ENCODE measurements at regions not wholly inside any gene's neighbourhood (a gene's known extent, or its start where the extent isn't known, plus 50 kb on each side); places are given as distances from the start of the nearest gene placed in this dataset.
"Not testable (repeated sequence)": the region's sequence is repeated elsewhere in the genome, so short reads cannot be mapped to it uniquely, and the experiment has no call there.

- Histone ChIP-seq H3K27me3 (ENCODE audit: insufficient read depth, low read length) (no peaks in the 10 kb centered on the region), H3K23me2 (ENCODE audit: insufficient read length, low read depth, low read length, poor library complexity, severe bottlenecking) (no peaks in the 10 kb centered on the region), H2BK5ac (ENCODE audit: insufficient read length, low read length) (no peak overlapping the region), H3T11ph (ENCODE audit: low read length) (no peak overlapping the region), H3K14ac (ENCODE audit: insufficient read depth, low read length) (no peak overlapping the region), H2BK12ac (ENCODE audit: insufficient read length, low read depth, low read length) (no peak overlapping the region), H3K23ac (ENCODE audit: insufficient read length, low read depth, low read length) (no peak overlapping the region), H3K56ac (ENCODE audit: insufficient read length, low read depth, low read length) (no peak overlapping the region), H3K27ac (ENCODE audit: insufficient read length, low read depth, low read length) (no peak overlapping the region), H2AFZ (ENCODE audit: low read length) (no peak overlapping the region), H3K4me2 (ENCODE audit: insufficient read depth, insufficient read length, low read length) (no peak overlapping the region), H4K8ac (replicated peaks; ENCODE audit: insufficient read length, low read depth, low read length) (no peak overlapping the region), H4K20me1 (ENCODE audit: control insufficient read depth, insufficient read depth, insufficient read length) (no peaks in the 10 kb centered on the region), H3K9ac (ENCODE audit: extremely low read depth, insufficient read length, low read length) (no peak overlapping the region), H3K79me1 (ENCODE audit: insufficient read depth, low read depth, low read length, poor library complexity, severe bottlenecking) (no peaks in the 10 kb centered on the region), H3K9me3 (ENCODE audit: control insufficient read depth, low read depth, low read length) (no peaks in the 10 kb centered on the region), H2BK20ac (ENCODE audit: low read depth, low read length, poor library complexity, severe bottlenecking) (no peak overlapping the region), H4K5ac (ENCODE audit: insufficient read length, low read depth, low read length) (no peak overlapping the region), H2BK120ac (ENCODE audit: low read depth, low read length, poor library complexity, severe bottlenecking) (no peak overlapping the region), H3K18ac (ENCODE audit: insufficient read length, low read depth, low read length) (no peak overlapping the region), H2AK5ac (ENCODE audit: insufficient read length, low read length) (no peak overlapping the region), H3K79me2 (ENCODE audit: insufficient read depth, low read length) (no peaks in the 10 kb centered on the region), H4K91ac (ENCODE audit: insufficient read length, low read depth, low read length) (no peak overlapping the region), H3K4ac (ENCODE audit: low read depth, low read length) (no peak overlapping the region), H3K4me1 (ENCODE audit: insufficient read depth, low read length) (no peaks in the 10 kb centered on the region), H2BK15ac (ENCODE audit: low read depth, low read length) (no peak overlapping the region)
- H3K4me1 Mint-ChIP-seq: peaks cover 24 to 28% of the 10 kb centered on the region in 2 experiments
- no peak for DNase-seq
- no peaks in the 10 kb centered on the region for H3K27me3 Mint-ChIP-seq (ENCODE audit: low read depth)
- H3K4me3 Mint-ChIP-seq: no peak overlapping the region
- no peaks in the 10 kb centered on the region; a peak in 2 of 5 replicates for H3K9me3 Mint-ChIP-seq
- no peak overlapping the region for H3K27ac Mint-ChIP-seq
- H3K36me3 Mint-ChIP-seq (ENCODE audit: insufficient read depth in 1 of 3, low read depth in 3 of 3): no peaks in the 10 kb centered on the region
- WGBS (ENCODE audit: extremely low coverage, insufficient read length, low lambda C conversion rate): no CpG with 5 or more reads among the region's 3 CpGs
- no peak for TF ChIP-seq CTCF (conservative IDR thresholded peaks at IDR 0.05)
Observed at GRCh38 chr6:117008618-117009017, 131.6 kb downstream of the RFX6 start.

GRCh38 chr6:117014641-117015473 is 137.8 kb downstream of the RFX6 start:
- H3K4me1 ChIP-seq (ENCODE audit: insufficient read depth, low read length): not testable (repeated sequence)

More at GRCh38 chr6:117014641-117015473, 137.8 kb downstream of the RFX6 start:
- not testable (repeated sequence) for H3K79me2 ChIP-seq (ENCODE audit: insufficient read depth, low read length); H3K27me3 Mint-ChIP-seq (ENCODE audit: low read depth); H3K23me2 ChIP-seq (ENCODE audit: insufficient read length, low read depth, low read length, poor library complexity, severe bottlenecking); H2BK5ac ChIP-seq (ENCODE audit: insufficient read length, low read length); H2BK15ac ChIP-seq (ENCODE audit: low read depth, low read length); H3K27ac ChIP-seq (ENCODE audit: insufficient read length, low read depth, low read length); H3K79me1 ChIP-seq (ENCODE audit: insufficient read depth, low read depth, low read length, poor library complexity, severe bottlenecking); H3K9ac ChIP-seq (ENCODE audit: extremely low read depth, insufficient read length, low read length); H2BK20ac ChIP-seq (ENCODE audit: low read depth, low read length, poor library complexity, severe bottlenecking); H2AK5ac ChIP-seq (ENCODE audit: insufficient read length, low read length); H3K23ac ChIP-seq (ENCODE audit: insufficient read length, low read depth, low read length); H3K56ac ChIP-seq (ENCODE audit: insufficient read length, low read depth, low read length); H3K27me3 ChIP-seq (ENCODE audit: insufficient read depth, low read length); H3K4me1 Mint-ChIP-seq; H3K4me2 ChIP-seq (ENCODE audit: insufficient read depth, insufficient read length, low read length); H2BK12ac ChIP-seq (ENCODE audit: insufficient read length, low read depth, low read length); H3K36me3 Mint-ChIP-seq (ENCODE audit: insufficient read depth in 1 of 3, low read depth in 3 of 3); H2BK120ac ChIP-seq (ENCODE audit: low read depth, low read length, poor library complexity, severe bottlenecking); H3K9me3 Mint-ChIP-seq; H3K14ac ChIP-seq (ENCODE audit: insufficient read depth, low read length); H3K18ac ChIP-seq (ENCODE audit: insufficient read length, low read depth, low read length); H3K4me3 Mint-ChIP-seq; H4K5ac ChIP-seq (ENCODE audit: insufficient read length, low read depth, low read length); DNase-seq; H4K8ac ChIP-seq (replicated peaks; ENCODE audit: insufficient read length, low read depth, low read length); H3T11ph ChIP-seq (ENCODE audit: low read length); H3K27ac Mint-ChIP-seq; H3K4ac ChIP-seq (ENCODE audit: low read depth, low read length); H2AFZ ChIP-seq (ENCODE audit: low read length); H4K20me1 ChIP-seq (ENCODE audit: control insufficient read depth, insufficient read depth, insufficient read length); H4K91ac ChIP-seq (ENCODE audit: insufficient read length, low read depth, low read length); H3K9me3 ChIP-seq (ENCODE audit: control insufficient read depth, low read depth, low read length)
- WGBS (ENCODE audit: extremely low coverage, insufficient read length, low lambda C conversion rate): no CpG with 5 or more reads among the region's 43 CpGs
